ENCODE measurements at regions not wholly inside any gene's neighbourhood (a gene's known extent, or its start where the extent isn't known, plus 50 kb on each side); places are given as distances from the start of the nearest gene placed in this dataset.

- no peak for TF ChIP-seq CTCF (IDR thresholded peaks at IDR 0.05; ENCODE audit: low read length)
- TF ChIP-seq EZH2 (optimal IDR thresholded peaks at IDR 0.05; ENCODE audit: low read depth, low read length), result no peak
- TF ChIP-seq EZH2phosphoT487 (IDR thresholded peaks at IDR 0.05; ENCODE audit: low read length), result no peak
Measured at GRCh38 chr12:92038476-92038875, 107.2 kb downstream of the BTG1 start.
